ENCODE measurements at regions not wholly inside any gene's neighbourhood (a gene's known extent, or its start where the extent isn't known, plus 50 kb on each side); places are given as distances from the start of the nearest gene placed in this dataset.

DNA sequence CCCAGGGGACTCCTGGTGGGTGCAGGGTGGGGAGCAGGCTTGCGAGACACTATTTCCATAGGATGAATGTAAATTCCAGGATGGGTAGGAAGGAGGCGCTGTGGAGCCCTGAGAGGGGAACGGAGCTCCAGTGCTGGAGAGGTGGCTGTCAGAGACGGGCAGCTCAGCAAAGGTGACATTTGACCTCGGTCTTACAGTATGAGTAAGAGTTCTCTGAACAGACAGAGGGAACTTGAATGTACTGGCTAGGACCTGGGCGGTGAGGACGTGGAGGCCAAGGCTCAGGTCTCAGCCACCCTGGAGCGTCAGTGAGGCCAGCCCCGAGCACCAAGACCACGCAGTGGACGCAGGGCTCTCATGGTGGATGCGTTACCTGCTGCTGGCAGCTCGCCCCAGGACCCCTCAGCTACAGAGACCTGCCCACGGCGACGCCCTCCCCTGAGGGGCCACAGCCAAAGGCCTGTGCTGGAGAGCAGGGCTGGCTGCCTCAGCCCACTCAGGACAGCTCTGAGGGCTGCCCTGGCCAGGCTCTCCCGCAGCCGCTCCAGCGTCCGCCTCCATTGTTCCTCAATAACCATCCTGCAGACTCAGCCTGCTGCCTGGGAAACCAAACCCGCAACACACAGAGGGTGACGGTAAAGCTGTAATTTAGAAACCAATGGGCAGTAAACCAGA lies 65.9 kb upstream of the TNRC6C start:
- DNase-seq (ENCODE audit: low read depth): no peak

DNA sequence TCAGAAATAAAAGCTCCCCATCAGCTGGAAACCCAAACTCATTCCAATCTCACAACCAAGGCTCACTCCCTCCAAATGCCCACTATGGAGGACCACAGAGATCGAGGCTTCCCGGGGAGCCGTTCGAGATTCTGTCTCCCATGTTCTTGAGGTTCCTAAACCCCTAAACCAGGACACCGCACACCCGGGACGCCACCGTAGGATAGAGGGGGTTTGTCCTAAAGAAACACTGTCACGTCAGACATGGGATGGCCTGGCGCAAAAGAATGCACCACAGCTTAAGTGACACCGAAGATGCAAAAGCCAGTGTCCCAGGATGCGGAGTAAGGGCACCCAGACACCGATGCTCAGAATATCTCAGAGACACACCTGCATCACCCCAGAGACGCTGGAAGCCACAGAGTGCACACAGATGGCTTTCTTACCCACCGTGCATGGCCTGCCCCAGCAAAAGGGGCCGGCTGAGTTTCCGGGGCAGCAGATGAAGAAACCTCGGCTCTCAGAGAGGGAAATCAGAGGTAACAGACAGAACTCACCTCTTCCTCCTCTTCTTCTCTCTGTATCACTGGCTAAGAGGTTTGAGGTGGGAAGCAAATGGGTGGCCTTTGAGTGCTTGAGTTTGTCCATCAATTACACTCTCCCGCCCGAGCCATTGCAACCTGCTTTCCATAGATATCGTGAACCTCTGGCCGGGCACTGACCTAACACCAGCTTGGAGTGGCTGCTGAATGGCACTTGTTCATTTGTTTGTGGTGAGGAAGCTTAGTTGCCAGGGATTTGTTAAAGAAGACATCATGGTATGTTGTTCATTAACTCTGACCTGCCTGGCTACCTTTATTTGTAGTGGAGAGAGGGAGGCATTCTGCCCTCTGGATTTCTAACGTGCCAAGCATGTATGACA lies 65.1 kb upstream of the TNRC6C start:
- no peak for DNase-seq (ENCODE audit: low read depth)

DNA sequence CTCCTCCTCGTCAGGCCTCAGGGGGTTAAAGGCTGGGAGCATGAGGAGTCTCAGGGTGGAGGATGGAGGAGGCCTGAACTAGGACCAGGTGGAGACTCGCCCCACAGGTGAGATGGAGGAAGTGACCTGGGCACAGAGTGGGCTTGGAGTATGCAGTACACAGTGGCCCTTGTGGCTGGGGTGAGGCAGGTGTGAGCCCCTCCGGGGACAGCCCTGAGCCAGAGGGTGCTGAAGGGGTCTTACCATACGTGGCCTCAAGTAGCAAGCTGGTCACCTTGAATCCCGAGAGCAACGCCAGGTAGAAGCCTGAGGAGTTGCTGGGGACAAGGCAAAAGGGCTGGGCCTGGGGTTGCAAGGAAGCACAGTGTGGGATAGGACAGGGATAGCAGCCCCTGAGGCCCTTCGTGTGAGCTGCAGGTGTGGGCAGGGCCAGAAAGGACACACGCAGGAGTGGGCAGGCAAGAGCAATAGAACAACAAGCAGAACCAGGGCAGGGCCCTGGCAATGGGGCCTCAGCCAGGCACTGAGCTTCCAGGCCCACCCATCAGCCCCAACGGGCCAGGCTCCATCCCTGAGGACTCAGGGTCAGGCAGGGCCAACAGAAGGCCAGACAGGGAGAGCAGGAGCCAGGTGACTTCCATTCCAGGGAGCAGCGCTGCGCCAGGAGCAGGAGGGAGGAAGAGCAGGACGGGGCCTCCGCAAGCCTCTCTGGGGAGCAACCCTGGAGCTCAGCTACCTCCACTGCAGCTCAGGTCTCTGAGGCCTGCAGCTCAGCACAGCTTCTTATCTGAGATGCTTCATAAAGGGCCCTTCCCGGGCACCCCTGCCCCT lies 64.2 kb upstream of the TNRC6C start:
- DNase-seq (ENCODE audit: low read depth): no peak

DNA sequence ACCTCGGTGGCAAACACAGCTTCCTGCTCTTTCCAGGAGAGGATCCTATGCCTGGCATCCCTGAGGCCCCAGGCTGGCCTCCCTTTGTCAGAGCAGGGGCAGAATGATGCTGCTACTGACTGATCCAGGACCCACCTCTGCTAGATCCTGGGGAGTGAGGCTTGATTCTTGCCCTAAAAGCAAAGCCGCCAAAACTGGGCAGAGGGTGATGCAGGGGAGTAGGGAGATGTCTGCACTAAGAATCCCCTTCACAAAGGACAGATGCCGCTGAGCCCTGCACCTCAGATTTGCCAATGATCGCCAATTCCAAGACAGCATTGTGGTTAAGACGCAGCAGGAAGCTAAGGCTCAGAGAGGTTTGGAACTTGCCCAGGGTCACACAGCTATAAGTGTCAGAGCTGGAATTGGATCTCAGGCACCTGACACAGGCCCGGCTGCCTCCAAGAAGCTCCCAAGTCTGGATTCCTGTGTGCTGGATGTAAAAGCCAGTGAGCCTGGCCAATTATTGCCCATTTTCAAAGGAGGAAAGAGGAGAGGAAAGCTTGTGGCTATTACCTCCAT lies 60.7 kb upstream of the TNRC6C start:
- no peak for DNase-seq (ENCODE audit: low read depth)

DNA sequence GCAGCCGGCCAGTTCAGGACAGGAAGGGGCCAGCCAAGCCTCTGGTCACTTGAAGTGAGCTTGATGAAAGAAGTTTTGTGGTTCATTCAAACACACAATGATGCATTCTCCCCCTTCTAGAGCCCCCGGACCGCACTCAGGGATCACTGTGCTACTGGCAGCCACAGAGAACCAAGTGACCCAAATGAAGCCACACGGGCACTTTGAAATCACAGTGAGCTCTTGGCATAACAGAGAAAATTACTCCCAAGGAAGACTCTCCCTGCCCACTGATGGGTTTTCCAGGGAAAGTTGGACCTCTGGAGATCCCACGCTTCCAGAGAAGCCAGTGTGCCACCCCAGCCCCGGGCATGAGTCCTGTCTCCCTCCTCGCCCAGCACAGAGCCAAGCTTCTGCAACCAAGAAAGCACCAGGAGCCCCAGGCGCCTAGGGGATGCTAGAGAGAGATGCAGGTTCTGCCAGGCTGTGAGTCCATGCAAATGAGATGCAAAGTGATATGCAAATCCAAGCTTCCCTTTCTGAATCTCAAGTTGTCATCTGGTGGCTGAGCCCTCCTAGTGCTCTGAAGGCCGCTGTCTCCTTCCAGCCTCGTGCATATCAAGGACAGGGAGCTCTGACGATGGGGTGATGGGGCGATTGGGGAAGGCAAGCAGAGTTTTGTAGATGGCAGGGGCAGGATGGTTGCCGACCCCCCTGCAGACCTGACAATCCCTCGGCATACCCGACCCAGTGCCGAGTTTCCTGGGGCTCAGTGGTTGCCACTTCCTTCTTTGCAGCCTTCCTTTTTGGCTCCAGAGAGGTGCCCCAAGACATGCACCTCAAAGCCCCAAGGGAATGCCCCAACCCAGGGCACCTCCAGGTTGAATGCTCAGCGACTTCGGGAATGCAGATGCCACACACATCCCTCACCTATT lies 59.7 kb upstream of the TNRC6C start:
- no peak for DNase-seq (ENCODE audit: low read depth)

DNA sequence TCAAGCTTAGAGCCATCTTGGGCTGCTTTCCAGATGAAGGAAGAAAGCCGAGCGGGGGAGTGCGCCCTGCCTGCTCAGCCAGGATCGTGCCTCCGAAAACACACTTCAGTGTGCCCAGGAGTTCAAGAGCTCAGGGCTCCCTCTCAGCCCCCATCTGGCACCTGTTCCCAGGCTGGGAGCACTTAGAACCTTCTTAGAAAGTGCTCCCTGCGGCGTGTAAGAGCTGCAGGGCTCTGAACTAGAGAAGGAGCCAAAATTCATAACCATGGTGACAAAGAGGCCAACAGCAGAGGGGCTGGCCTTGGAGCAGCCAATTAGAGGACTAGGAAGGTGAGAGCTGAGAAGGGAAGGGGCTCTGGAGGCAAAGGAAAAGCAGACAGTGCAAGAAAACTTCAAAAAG lies 59.0 kb upstream of the TNRC6C start:
- DNase-seq (ENCODE audit: low read depth): no peak

DNA sequence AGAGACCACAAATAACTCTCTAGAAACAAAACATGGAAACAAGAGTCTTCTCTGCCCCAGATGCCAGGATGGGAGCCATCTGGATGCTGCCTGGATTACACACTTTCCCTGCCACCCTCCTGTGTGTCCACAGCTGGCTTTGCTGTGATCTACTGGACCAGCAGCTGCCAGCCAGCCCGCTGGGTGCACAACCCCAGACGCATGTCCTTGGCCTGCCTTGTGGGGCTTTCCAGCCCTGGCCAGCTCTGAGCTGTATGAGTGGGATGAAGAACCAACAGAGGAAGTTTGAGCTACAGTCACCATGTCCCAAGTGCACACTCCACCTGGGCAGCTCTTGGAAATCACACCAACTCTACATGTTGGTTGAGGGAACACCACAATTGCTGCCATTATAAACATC lies 57.0 kb upstream of the TNRC6C start:
- DNase-seq (ENCODE audit: low read depth): no peak

DNA sequence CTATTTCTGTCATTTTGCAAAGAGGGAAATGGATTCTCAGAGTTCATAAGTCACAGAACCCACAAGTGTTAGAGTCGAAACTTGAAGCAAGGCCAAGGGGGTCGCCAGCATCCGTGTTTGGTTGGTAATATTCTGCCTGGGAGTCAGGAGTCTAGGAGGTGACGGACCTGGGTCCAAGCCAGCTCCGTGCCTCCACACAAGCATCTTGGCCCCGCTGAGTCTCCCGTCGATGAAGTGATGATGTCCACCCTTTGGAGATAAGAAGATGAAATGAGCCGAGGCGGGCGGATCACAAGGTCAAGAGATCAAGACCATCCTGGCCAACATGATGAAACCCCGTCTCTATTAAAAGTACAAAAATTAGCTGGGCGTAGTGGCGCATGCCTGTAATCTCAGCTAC lies 53.2 kb upstream of the TNRC6C start:
- DNase-seq (ENCODE audit: low read depth): no peak

DNA sequence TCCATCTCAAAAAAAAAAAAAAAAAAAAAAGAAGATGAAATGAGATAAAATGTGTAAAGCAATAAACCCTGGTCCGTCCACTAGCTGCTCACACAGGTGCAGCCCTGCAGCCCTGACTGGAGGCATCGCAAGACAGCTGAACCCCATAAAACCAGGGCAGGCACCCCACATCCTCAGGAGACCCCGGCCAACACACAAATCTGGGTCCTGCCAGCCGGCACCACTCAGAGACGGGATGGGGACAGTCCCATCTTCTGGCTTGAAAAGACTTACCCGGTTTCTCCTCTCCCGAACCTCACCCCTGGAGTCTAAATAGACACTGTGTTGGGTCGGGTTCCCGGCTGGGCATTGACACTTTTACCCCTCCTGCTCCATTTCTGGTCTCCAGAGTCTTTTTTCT lies 52.7 kb upstream of the TNRC6C start:
- DNase-seq (ENCODE audit: low read depth): no peak

DNA sequence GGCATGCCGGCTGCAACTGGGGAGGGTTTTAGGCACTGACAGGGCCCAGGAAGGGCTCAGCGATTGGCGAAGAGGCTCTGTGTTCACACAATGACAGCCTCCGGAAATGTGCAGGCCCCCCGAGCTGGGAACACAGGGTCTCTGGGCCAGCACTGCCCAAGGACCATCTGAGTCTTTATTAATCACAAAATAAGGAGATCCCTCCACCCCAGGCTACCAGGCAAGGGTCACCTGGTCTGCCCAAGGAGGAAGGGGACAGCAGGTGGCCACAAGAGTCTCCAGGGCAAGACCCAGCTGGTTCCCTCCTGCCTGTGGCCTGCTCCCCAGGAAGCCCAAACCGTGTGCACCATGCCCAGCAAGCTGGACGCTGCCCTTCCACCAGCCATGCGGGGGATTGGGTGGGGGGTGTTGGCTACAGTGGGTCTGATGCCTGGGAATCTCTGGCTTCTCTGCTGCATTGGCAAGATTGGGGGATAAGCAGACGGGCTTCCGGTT lies 52.1 kb upstream of the TNRC6C start:
- DNase-seq (ENCODE audit: low read depth): no peak

DNA sequence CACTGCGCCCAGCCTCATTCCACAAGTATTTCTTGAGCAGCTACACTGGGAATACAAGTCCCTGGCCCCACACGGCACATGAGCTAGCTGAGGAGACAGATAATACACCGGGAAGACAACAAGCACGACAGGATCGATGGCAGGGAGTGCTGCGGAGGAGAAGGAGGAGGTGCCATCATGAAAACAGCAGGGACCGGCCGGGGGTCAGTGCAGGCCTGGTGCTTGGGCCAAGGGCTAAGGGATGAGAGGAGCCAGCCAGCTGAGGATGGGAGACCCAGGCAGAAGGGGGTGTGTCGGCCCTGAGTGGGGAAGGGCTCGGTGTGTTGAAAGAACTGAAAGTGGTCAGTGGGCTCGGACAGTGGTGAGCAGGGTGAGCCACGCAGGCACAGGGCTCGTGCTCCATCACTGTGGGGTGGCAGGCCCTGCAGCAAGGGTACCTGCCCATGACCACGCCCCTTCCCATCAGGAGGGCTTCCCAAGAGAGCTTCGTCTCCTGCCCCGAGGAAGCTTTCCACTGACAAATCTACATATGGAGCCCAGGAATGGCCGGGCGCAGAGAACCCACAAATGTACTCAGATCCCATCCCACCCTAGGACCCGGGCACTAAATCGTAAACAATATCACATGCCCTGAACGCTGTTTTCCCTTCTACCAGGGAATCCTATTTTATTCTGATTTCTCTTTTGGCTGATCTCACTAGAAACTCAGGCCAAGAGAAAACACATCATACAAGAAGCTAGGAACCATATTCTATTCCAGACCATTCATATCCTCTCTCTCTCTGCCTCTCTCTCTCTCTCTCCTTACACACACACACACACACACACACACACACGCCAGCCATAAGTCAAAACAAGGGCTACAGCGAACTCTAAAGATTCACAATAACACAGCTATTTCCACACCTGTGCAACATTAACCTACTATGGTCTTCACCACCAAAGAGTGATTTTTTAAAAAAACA lies 50.7 kb upstream of the TNRC6C start:
- no peak for DNase-seq (ENCODE audit: low read depth)

DNA sequence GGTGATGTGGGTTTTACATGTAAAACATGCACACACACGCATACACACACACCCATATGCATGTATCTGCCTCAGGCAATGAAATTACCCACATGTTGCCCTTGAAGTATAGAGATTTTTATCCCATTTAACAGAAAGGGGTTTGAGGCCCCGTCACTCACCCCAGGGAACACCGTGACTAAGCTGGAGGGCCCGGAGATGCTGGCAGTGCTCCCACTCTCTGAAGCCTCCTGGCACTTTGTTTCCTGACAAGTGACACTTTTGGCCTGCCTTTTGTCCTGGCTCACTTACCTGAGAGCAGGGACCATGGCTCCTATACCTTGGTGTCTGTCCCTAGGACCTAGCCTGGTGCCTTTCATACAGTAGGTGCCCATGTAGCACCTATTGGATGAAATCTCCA lies 50.0 kb upstream of the TNRC6C start:
- DNase-seq (ENCODE audit: low read depth): no peak

All from Daoy (cell line).